Dedifferentiated amniotic fluid mesenchymal stem cell (primary cell): ENCODE measurements at regions not wholly inside any gene's neighbourhood (a gene's known extent, or its start where the extent isn't known, plus 50 kb on each side); places are given as distances from the start of the nearest gene placed in this dataset.
"Not testable (repeated sequence)": the region's sequence is repeated elsewhere in the genome, so short reads cannot be mapped to it uniquely, and the experiment has no call there.

Source experiments
- DNase-seq: peaks from one replicate; pipeline ENCODE4 v3.0.0-alpha.2; 2016; ENCODE audit errors: extremely low spot score

- DNase-seq, result peak; percentile 90
Measured at GRCh38 chr17:47066841-47067682, 88.0 kb upstream of the RPRML start.

- DNase-seq, result no peak
Measured at GRCh38 chr17:47066095-47066494, 87.0 kb upstream of the RPRML start.

GRCh38 chr17:47064684-47065083, 85.6 kb upstream of the RPRML start:
- DNase-seq, result no peak

GRCh38 chr17:47063475-47063874, 84.4 kb upstream of the RPRML start:
- DNase-seq, result no peak

GRCh38 chr17:47062851-47063250, 83.8 kb upstream of the RPRML start:
- DNase-seq, result not testable (repeated sequence)

- DNase-seq, result not testable (repeated sequence)
Measured at GRCh38 chr17:47060005-47060404, 81.0 kb upstream of the RPRML start.

- no peak for DNase-seq
Measured at GRCh38 chr17:47057830-47058229, 78.8 kb upstream of the RPRML start.

GRCh38 chr17:47057279-47057678, 78.2 kb upstream of the RPRML start:
- DNase-seq, result not testable (repeated sequence)

GRCh38 chr17:47056687-47057086, 77.6 kb upstream of the RPRML start:
- DNase-seq, result not testable (repeated sequence)
